Omental fat pad (tissue), 3 donors: ENCODE measurements at regions not wholly inside any gene's neighbourhood (a gene's known extent, or its start where the extent isn't known, plus 50 kb on each side); places are given as distances from the start of the nearest gene placed in this dataset.

Experiments
- ATAC-seq: fragments of 150-250 bp; one replicate; pipeline ENCODE4 v1.9.1; 2016; ENCODE audit warnings: mild to moderate bottlenecking, moderate library complexity; ENCODE audit not compliant: low FRiP score
- DNase-seq: peaks from one replicate; pipeline ENCODE4 v3.0.0-alpha.2; 2019; ENCODE audit warnings: low spot score
- TF ChIP-seq, protein P1 (sequence below), 3 donors: fragments of 450-650 bp; IDR thresholded peaks; one replicate each; pipeline ENCODE4 v1.5.1; 2016 to 2017; ENCODE audit warnings: antibody characterized with exemption in 3 of 3, mild to moderate bottlenecking in 3 of 3, moderate library complexity in 2 of 3

DNA sequence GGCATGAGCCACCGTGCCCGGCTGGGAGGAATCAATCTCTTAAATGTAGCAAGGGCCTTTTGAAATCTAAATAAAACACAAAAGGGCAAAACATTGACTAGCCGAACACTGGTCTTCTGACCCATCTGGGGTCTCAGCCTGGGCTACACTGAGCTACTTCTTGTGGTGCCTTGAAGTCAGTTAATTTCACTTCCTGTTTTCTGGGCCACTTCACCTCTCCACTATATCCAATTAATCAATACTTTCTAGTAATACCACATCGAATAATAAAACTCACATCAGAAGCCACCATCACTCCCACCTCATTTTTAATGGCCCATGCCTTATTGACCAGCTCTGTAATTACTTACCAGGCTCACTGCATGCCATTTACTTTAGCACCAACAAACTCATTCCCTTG, 138.0 kb upstream of the SAMSN1 start:
- TF ChIP-seq, protein P1, sequence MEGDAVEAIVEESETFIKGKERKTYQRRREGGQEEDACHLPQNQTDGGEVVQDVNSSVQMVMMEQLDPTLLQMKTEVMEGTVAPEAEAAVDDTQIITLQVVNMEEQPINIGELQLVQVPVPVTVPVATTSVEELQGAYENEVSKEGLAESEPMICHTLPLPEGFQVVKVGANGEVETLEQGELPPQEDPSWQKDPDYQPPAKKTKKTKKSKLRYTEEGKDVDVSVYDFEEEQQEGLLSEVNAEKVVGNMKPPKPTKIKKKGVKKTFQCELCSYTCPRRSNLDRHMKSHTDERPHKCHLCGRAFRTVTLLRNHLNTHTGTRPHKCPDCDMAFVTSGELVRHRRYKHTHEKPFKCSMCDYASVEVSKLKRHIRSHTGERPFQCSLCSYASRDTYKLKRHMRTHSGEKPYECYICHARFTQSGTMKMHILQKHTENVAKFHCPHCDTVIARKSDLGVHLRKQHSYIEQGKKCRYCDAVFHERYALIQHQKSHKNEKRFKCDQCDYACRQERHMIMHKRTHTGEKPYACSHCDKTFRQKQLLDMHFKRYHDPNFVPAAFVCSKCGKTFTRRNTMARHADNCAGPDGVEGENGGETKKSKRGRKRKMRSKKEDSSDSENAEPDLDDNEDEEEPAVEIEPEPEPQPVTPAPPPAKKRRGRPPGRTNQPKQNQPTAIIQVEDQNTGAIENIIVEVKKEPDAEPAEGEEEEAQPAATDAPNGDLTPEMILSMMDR (IDR thresholded peaks at IDR 0.05) = no peak
- no peak for DNase-seq
- no peak for ATAC-seq

DNA sequence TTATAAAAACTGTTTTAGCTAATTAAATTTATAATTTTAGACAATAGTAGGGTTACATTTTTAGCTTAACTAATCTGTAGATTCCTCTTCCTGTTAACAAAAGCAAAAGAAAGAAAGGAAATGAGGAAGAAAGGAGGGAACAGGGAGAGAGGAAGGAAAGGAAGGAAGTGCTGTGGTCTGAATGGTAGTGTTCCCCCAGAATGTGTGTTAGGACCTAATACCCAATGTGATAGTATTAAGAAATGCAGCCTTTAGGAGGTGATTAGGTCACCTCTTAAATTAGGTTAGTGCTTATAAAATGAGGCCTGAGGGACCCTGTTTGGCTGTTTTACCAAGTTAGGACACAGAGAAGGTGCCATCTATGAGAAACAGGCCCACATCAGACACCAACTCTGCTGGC, 136.9 kb upstream of the SAMSN1 start:
- TF ChIP-seq, protein P1 (IDR thresholded peaks at IDR 0.05) = no peak
- DNase-seq = no peak
- no peak for ATAC-seq

DNA sequence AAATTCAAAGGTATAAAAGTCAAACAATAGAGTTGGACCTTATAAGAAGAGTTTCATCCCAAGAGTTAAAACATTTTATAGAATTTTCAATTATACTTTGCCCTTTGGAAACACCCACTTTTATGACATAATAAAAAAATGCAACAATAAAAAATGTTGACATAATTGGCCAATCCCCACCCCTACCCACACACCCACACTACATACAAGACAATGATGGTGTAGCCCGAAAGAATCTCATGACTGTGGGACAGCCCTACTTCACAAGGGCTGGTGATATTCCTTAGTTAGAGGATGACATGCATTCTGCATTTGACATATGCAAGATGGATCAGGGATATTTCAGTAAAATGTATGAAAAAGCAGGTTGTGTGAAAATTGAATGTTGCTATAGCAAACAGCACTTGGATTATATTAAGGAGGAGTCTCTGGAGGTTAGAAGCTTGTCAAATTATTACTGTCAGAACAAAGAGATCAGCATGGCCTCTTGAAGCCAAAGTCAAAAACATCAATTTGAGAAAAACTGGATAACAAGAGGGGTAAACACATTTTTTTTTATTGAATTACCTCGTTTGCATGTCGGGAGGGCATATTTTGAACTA, 133.0 kb upstream of the SAMSN1 start:
- ATAC-seq (no peak), DNase-seq (no peak)
- TF ChIP-seq, protein P1 (IDR thresholded peaks at IDR 0.05) = no peak

DNA sequence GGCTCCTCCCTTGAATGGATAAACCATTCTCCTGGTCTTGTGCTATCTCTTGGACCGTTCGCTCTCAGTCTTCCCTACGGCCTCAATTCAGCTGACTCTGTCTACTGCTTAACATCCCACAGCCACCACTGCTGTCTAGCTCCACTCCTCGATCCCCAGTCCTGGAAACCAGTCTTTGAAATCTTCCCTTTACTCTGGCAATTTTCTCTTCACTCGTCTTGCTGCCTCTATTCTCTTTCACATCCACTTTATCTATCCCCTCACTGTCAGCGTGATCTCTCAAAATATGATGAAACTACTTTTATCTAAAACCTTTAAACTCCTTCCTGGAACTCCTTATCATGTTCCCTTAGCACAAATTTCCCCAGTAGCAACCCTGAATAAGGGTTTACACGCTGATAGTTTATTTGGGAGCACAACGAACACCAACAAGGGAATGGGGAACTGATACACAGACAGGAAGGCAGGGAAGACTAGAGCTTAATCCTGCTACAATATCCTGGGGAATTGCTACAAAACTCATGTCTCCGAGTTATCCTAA, 131.6 kb upstream of the SAMSN1 start:
- ATAC-seq (no peak), DNase-seq (no peak)
- TF ChIP-seq, protein P1 (IDR thresholded peaks at IDR 0.05) = no peak

DNA sequence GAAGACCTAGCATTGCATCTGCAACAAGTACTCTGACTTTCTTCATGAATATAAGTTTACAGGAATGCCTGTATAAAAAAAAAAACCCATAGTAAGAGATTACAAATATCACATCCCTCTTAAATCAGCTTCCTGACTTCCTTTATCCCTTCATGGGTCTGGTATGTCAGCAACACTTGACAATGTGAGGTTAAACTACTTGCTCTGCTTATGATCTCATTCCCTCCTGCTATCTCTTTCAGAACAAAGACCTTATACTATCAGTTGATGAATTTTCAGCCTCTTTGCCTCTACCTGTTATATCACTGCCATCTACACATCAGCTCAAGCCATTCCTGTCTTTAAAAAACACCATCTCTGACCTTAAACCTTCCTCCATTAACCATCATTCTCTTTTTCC, 130.9 kb upstream of the SAMSN1 start:
- TF ChIP-seq, protein P1 (IDR thresholded peaks at IDR 0.05) = no peak
- ATAC-seq = no peak
- DNase-seq = no peak

DNA sequence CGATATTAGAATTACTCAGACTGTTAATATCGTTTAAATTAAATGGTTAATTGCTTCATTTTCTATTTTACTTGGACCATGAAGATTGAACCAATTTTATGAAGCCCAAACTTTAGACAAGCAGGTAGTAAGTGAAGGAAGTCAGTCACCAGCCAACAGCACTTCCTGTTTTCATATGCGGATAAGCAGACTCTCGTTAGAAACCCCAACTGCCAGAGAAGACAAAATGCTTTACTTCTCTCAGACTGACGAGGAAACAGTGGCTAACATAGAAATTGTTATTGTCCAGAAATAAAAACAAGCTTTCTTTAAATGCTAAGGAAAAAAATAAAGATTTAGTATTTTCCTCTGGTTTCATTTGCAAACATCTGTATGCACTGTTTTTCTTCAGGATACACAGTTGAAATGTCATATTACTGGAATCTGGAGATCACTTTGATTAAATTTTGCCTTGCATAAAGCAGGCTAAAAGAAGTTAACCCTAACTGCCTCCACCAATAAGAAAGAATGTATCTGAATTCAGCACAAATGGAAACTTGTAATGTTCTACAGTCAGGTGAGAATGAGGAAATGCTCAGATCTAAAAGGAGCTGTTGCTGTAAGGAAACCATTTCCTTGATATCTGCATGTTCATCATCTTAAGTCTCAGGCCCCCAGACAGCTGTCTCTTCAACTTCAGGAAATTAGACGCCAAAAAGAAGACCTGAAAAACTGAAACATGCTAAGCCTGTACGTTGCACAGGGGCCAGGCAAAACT, 129.8 kb upstream of the SAMSN1 start:
- ATAC-seq (no peak), DNase-seq (no peak)
- TF ChIP-seq, protein P1 (IDR thresholded peaks at IDR 0.05) = no peak

DNA sequence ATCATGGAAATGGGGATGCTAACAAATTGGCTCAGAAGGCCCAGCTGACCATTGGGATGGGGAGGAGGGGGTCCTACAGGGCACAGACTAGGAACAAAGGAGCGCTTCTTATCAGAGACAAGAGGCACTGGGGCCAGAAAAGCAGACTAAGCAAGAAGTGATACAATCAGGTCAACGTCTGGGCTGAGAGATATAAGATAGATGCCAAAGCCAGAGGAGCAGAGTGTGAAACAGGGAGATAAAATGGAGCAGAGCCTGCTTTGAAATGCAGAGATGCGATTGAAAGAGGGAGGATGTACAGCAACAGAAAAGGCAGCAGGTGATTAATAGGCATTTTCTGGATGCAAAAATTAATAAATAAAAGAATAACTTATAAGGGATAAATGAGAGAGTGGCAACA, 127.5 kb upstream of the SAMSN1 start:
- ATAC-seq = no peak
- TF ChIP-seq, protein P1 (IDR thresholded peaks at IDR 0.05) = no peak
- no peak for DNase-seq
